ENCODE measurements at regions not wholly inside any gene's neighbourhood (a gene's known extent, or its start where the extent isn't known, plus 50 kb on each side); places are given as distances from the start of the nearest gene placed in this dataset.

- no peak for TF ChIP-seq CTCF (IDR thresholded peaks at IDR 0.05; ENCODE audit: borderline replicate concordance, extremely low read depth, low read length, poor library complexity, severe bottlenecking)
- no peak for TF ChIP-seq EZH2 (IDR thresholded peaks at IDR 0.05; ENCODE audit: borderline replicate concordance, low read depth, low read length, severe bottlenecking)
Observed at GRCh38 chr3:139846729-139847128, 88.3 kb upstream of the CLSTN2 start.

All from DND-41 (cell line).